ENCODE measurements at regions not wholly inside any gene's neighbourhood (a gene's known extent, or its start where the extent isn't known, plus 50 kb on each side); places are given as distances from the start of the nearest gene placed in this dataset.

GRCh38 chr1:222894331-222894730 lies 79.5 kb downstream of the DISP1 start:
- H2BK20ac ChIP-seq (ENCODE audit: low read depth, low read length), result no peak overlapping the region
- no peak overlapping the region for H3K14ac ChIP-seq (replicated peaks; ENCODE audit: low read depth, low read length)
- no peak for ATAC-seq (ENCODE audit: low read depth)
- no peaks in the 10 kb centered on the region for H3K4me1 ChIP-seq (ENCODE audit: control insufficient read depth, insufficient read depth, low read length)
- no peak overlapping the region for H3K4me2 ChIP-seq (ENCODE audit: low read depth, low read length)
- intact Hi-C loops (cut with micrococcal nuclease), result no loop called here
- H3K36me3 ChIP-seq (ENCODE audit: control insufficient read depth, insufficient read depth, low read length), result no peaks in the 10 kb centered on the region
- H3K4me3 ChIP-seq (ENCODE audit: insufficient read depth, low read depth, low read length), result no peak overlapping the region
- no peak overlapping the region for H3K4ac ChIP-seq (ENCODE audit: low read depth, low read length)
- no peaks in the 10 kb centered on the region for H3K9me1 ChIP-seq (ENCODE audit: insufficient read depth, low read length)
- no peak overlapping the region for H3K27ac ChIP-seq (ENCODE audit: insufficient read depth, low read length)
- no peak overlapping the region for H2AFZ ChIP-seq (replicated peaks; ENCODE audit: low read length, poor library complexity)
- H4K8ac ChIP-seq (ENCODE audit: low read depth in 2 of 2, low read length in 2 of 2), result no peak overlapping the region
- H3K27me3 ChIP-seq (ENCODE audit: control insufficient read depth, insufficient read depth, low read length), result no peaks in the 10 kb centered on the region
- H2AK5ac ChIP-seq (ENCODE audit: low read depth, low read length), result no peak overlapping the region
- H4K20me1 ChIP-seq (ENCODE audit: insufficient read depth, low read length), result no peaks in the 10 kb centered on the region
- no CpG with 5 or more reads among the region's 11 CpGs for WGBS, 2 experiments (ENCODE audit: extremely low coverage in 2 of 2, insufficient read length in 1 of 2)
- H3K56ac ChIP-seq (ENCODE audit: extremely low read depth, insufficient read depth, low read length), result no peak overlapping the region
- no peak overlapping the region for H2BK5ac ChIP-seq (ENCODE audit: low read depth, low read length, poor library complexity, severe bottlenecking)
- no peak overlapping the region for H3K9ac ChIP-seq (ENCODE audit: low read depth, low read length)
- H2BK15ac ChIP-seq (ENCODE audit: low read depth, low read length), result no peak overlapping the region
- no peak overlapping the region for H2BK120ac ChIP-seq (ENCODE audit: low read depth, low read length)
- H3K23ac ChIP-seq (ENCODE audit: low read depth, low read length), result no peak overlapping the region
- dilution Hi-C loops (cut with HindIII; ENCODE audit: low sequenced_read_pairs, unreplicated experiment), result no loop called here
- in situ Hi-C loops (cut with MboI; ENCODE audit: low sequenced_read_pairs), result no loop called here
- POLR2A ChIA-PET (ENCODE audit: unreplicated experiment), result no interaction called here
- no peak overlapping the region for H4K5ac ChIP-seq (ENCODE audit: low read depth, low read length)
- CTCF ChIA-PET, result no interaction called here
- TF ChIP-seq MXI1 (IDR thresholded peaks at IDR 0.05; ENCODE audit: borderline replicate concordance, low read depth, low read length), result no peak
- no peak for TF ChIP-seq CTCF (conservative IDR thresholded peaks at IDR 0.05; ENCODE audit: low read depth, low read length)
- no peak for TF ChIP-seq POLR2A (IDR thresholded peaks at IDR 0.05; ENCODE audit: low read depth, low read length)
- TF ChIP-seq RFX5 (IDR thresholded peaks at IDR 0.05; ENCODE audit: low read depth, low read length), result no peak
- no peak for TF ChIP-seq RAD21 (IDR thresholded peaks at IDR 0.05; ENCODE audit: low read length)
- TF ChIP-seq NFE2L2 (IDR thresholded peaks at IDR 0.05; ENCODE audit: low read depth, low read length), result no peak
- TF ChIP-seq SMC3 (IDR thresholded peaks at IDR 0.05; ENCODE audit: low read depth, low read length), result no peak
- no peak for TF ChIP-seq BHLHE40 (IDR thresholded peaks at IDR 0.05; ENCODE audit: low read depth, low read length)
- no peak for TF ChIP-seq MAZ (IDR thresholded peaks at IDR 0.05; ENCODE audit: borderline replicate concordance, low read depth, low read length)
- TF ChIP-seq ELK1 (IDR thresholded peaks at IDR 0.05; ENCODE audit: borderline replicate concordance, low read depth, low read length), result no peak
- TF ChIP-seq MAFK (IDR thresholded peaks at IDR 0.05; ENCODE audit: low read depth, low read length), result no peak
- no peak for TF ChIP-seq CEBPB (IDR thresholded peaks at IDR 0.05; ENCODE audit: low read depth, low read length)
- H4K91ac ChIP-seq (ENCODE audit: insufficient read depth, low read depth, low read length), result no peak overlapping the region
- H3K18ac ChIP-seq (ENCODE audit: low read depth, low read length), result no peak overlapping the region
- no peak for DNase-seq
- no TSS peak for BruUV-seq (replicated peaks)
- H3K79me1 ChIP-seq (ENCODE audit: low read depth in 1 of 2, low read length in 2 of 2), result no peaks in the 10 kb centered on the region
- no peak overlapping the region for H2AK9ac ChIP-seq (replicated peaks; ENCODE audit: low read depth, low read length, poor library complexity)
- H3K9me3 ChIP-seq (ENCODE audit: control insufficient read depth, insufficient read depth, low read length), result no peaks in the 10 kb centered on the region
